HuH-7.5 (cell line): ENCODE measurements at regions not wholly inside any gene's neighbourhood (a gene's known extent, or its start where the extent isn't known, plus 50 kb on each side); places are given as distances from the start of the nearest gene placed in this dataset.

Source experiments
- DNase-seq: peaks from one replicate; pipeline ENCODE4 v3.0.0; 2011; ENCODE audit warnings: low spot score

DNA sequence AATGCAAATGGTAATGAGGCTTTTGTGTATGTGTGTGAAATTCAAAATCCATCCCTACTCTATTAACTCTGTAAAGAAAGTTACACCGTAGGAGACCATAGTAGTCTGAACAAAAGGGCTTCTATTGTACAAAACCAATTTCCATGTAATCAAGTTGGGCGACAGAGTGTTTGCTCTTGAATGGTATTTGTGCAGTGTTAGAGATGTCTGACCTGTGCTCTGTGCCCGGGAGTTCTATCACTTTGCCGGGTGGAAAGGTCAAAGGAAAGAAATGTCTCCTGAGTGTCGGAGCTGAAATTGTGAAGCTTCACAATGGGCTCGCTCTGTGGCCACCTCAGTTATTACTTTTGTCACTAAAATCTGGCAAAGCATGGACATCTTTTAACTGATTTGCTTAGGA, 312.0 kb downstream of the SAMD5 start:
- no peak for DNase-seq

DNA sequence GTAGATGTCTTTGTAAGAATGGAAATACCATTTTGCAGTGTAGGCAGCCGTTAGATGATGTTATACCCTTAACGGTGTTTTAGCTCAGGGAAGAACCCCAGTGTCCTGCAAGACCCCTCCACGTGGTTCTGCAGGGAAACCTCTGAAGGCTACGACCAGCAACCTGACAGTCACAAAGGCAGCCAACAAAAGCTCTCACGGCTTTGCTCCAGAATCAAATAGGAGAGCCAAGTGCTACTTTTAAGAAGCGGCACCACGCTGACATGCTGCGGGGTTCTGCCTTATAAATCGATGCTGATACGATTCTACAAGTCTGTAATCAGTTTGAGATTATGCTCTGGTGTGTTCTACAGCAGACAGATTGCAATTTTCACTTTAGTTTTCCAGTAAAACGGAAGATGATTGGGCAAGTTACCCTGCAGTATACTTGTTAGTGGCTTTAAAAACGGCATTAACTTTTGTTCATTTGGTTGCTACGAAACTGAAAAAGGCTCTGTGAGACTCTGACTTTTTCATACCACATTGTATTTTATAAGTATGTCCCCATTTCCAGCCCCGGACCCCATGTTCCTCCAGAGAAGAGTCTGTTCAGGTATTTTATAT, 312.9 kb downstream of the SAMD5 start:
- DNase-seq: no peak

DNA sequence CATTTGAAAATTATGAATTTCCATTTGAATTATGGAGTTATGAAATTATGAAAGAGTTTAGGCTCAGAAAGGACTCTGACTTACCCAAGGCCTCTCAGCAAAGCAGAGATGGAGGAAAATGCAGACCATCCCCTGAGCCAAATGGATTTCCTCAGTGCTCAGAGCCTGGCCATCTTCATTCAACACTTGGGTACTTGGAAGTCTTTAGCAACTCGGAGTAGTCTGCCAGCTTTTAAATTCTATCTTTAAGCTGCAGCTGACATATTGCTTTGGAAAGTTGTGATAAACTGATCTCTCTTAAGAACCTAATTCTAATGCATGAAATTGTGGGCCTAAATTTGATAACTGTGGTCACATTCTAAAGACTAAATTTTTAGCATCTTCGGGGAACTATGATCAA, 315.4 kb downstream of the SAMD5 start:
- DNase-seq: no peak

DNA sequence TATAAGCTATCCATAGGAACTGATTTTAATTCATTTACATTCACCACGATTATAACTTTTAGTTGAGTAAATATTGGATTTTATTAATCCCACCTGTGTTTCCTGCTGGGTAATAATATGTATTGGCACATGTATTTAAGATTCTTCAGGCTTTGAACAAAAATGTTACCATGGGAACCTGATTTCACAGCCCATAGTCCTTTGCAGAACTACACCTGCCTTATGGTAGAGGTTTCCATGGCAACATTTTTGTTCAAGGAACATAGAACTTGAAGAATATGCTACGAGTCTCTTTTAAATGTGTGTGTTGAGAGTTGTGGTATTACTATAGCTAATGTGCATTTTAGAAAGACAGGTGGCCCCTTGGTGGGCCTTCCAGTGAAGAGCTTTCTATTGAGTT, 317.4 kb downstream of the SAMD5 start:
- no peak for DNase-seq

DNA sequence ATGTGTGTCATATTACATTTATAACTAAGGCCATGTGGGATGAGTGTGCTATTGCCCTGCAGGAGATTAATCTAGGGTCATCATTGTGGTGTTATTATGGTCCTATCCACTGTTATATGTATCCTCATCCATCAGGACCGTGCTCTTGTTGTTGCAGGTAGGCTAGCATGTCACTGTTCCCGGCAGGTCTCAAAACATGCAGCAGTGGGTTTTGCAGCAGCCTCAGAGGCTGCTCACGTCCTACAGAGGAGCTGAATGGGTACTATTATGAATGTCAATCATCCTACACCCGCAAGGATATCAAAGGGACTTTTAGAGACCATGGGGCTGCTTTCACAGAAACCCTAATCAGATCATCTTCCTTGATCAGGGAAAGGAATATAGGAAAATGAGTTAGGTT, 318.2 kb downstream of the SAMD5 start:
- no peak for DNase-seq

DNA sequence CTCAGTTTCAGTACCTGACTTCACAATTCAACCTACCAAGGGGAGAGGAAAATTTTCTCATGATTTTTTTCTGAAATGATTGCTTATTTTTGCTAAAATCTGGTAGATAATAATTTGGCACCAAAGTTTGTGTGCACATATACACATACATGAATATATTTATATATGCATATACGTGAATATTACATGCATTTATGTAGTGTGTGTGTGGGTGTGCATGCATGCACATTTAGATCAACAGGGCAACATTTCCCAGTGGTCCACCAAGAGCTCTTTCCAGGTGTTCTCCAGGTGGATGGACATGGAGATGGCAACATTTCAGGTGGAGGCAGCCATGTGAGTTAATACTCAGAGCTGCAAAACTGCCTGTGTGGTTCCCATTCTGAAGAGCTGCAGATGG, 320.9 kb downstream of the SAMD5 start:
- no peak for DNase-seq

DNA sequence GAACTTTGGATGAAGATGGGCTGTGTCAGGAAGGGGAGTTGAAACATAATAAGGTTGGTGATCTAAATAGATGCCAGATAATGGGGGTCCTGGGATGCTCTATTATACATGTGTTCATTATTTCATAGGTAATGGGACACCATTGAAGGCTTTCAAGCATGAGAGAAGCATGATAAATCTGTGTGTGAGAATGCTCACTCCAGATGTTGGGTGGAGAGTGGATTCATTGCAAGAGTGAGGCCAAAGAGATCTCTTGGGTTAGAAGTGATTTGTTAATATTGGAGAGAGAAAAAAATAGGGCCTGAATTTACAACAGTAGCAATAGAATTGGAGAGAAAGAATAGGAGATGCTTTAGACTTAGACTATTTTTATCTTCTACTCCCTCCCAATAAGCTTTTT, 321.3 kb downstream of the SAMD5 start:
- no peak for DNase-seq

DNA sequence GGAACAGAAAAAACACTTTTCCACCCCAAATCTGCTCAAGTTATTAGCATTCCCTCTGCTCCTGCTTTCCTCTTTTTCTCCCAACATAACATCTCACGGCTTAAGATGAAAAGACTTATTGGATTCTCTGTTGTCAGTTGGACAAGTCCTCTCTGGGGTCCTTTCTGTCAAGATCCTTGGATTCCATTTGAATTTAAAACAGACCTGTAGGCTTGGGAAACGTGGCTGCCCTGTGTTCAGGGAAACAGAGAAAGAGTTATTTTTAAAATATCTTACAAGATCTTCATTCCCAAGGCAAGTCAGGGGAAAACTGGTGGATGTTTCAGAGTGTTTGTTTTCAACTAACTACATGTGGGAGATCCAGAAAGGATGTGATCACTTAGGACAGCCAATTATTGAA, 322.9 kb downstream of the SAMD5 start:
- DNase-seq: no peak

DNA sequence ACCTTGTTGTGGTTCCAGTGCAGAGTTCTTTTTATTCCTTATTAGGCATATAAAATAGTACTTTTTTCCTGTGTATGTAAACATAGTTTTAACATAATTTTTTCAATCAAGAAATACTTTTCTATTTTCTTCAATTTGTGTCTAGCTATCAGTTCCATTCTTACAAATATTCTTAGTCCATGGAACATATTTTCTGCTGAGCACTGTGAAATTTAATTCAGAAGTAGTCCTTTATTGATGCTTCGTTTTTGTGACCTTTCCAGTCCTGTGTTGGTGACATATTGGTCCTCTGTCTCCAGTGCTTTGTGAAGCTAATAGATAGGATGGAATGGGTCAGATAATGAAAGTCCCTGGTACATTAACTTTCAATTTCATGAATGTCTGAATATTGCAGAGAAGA, 325.1 kb downstream of the SAMD5 start:
- DNase-seq: no peak

DNA sequence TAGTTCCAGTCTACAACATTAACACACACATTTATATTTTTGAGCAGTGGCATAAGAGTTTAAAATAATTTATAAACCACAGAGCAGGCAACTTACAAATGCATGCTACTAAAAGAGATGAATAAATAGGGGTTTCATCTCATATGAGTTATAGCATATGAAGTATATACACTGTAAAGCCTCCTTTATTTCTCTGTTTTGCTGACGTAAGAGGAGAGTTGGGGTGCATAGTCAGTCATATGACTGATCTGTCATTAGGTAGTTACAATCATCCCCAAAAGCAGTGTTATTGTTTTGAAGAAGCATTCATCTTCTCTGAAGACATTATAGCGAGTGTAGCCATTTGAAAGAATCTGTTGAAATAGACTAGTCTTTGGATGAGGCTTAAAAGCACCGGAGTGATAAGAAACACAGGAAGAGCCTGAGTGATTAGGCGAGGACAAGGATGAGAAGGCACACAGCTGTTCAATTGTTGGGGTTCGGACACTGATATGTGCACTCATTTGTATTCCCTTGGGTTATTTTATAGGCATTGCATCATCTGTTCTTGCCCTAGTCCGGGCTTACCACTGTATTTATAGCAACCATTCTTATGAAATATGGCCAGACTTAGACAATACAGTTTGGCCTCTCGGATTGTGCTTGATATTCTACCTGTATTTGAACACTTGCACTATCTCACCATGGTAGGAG, 325.7 kb downstream of the SAMD5 start:
- no peak for DNase-seq

DNA sequence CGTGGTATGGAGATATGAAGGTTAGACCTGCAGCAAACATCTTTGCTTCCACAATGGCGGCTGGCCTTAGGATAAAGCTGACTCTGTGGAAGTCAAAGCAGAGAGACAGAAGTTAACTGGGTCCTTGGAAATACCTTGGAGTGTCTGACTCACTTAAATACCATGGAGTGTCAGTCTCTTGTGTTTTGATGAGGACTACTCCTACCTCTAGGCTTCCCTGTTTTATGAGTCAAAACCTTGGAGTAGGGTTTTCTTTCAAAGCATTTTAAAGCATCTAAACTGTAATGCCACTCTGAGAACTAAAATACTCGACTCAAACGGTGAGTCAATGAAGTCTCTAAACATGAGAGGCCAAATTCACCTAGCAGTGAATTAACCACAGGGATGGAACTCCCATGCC, 329.1 kb downstream of the SAMD5 start:
- no peak for DNase-seq

DNA sequence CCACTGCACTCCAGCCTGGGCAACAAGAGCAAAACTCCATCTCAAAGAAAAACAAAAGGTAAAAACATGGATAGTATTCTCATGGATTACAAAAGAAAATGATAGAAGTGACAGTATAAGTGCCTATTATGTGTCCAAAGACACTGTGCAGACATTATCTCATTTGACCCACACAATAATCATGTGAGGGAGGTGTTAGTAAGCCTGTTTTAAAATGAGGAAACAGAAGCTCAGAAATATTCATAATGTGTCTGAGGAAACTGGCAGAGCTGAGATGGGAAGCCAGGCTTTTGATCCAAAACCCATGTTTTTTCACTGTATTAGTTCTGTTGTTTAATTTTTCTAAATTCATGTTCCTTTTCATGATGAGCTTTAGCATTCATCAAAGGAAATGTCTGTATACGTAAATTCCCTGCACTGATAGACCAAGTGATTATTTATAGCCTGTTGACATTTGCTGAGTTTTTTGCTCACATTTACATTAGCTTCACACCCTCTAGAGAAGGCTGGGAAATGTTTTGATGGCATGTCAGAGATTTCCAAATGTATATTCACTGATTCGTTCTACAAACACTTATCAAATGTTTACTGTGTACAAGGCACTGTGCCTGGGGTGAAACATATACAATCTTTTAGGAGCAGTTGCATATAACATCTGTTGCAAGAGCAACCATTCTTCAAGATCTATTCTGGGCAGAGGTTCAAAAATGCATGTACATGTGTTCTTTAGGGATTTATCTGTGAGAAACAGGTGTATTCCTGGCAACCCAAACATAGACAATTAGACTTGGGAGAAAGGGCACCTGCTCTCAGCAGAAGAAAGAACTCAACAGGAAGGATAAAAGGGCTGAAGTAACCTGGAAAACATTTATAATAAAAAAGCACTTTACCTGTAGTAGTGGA, 331.5 kb downstream of the SAMD5 start:
- no peak for DNase-seq

DNA sequence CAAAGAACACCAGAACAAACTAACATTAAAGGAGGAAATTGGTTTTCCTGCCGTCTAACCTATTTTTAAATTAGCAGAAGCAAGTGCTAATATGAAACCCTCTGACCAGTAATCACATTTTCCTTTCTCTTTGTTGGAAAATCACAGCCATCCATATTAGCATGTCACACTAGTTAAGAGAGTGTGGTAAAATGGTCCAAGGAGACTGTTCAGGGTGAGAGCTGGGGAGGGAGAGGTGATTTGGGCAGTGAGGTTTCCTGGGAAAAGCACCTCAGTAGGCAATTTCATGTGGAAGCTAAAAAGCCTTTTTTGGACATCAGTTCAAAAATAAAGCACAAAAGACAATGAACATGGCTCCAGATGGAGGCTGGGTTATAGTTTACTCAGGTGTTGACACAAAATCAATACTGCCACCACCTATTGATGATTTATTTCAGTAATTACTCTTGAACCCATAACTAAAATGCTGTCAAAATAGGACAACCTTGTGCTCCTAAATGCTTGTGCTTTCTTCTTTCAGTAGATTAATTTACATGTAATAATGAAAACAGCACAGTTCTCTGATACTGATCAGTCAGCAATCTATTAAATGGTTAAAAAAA, 333.2 kb downstream of the SAMD5 start:
- no peak for DNase-seq

DNA sequence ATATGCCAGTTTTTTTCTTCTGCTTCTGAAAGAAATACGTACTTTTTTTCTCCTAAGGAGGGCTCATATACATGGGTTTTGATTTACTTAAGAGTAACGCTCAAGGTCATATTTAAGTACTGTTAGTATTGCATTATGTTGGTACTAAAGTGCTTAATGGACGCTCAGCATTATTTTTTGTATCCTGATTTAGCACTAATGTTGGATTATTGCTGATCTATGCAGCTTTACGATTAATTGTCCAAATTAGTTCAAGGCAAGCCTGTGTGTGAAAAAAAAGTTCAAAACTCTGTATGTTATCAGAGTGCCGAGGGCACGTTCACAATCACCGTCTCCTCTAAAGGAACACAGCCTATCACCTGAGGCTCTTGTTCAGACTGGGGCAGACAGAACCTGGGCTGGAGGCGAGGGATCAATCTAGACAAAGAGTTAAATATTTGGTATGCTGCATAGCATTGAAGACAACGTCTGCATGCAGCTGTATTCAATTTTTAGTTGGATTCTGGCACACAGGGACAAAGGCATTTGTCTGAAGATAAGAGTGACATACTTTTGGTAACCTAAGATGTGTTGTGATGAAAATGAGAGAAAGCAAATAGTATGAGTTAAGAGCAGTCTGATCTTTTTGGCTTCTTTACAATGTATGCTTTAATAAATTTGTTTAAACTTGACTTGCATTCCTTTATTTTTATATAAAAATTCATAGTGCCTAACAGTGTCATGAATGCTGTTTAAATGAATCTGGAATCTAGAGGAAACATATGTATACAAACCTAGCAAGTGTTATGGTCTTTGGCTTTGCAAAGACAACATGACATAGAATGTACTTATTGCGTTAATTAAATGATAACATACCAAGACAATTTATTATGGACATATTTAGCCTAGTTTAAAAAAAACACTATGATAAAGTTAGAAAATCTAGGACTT, 341.2 kb downstream of the SAMD5 start:
- no peak for DNase-seq

DNA sequence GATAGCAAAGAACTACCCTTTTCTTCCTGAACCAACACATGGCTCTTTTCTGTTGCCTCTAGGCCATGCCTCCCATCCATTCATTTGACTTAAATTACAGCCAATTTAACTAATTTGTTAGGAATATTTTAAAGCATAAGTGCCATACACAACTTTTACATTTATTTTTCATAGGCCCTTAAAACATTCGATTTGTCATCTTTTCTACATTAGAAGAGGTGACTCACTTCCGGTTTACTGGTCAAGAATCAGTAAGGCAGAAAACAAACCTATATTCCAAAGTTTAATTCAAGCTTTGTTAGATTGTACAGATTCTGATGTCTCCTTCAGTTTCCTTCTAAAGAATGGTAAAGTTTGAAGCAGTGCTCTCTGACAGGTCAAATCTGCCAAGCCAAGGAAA, 344.3 kb downstream of the SAMD5 start:
- no peak for DNase-seq

DNA sequence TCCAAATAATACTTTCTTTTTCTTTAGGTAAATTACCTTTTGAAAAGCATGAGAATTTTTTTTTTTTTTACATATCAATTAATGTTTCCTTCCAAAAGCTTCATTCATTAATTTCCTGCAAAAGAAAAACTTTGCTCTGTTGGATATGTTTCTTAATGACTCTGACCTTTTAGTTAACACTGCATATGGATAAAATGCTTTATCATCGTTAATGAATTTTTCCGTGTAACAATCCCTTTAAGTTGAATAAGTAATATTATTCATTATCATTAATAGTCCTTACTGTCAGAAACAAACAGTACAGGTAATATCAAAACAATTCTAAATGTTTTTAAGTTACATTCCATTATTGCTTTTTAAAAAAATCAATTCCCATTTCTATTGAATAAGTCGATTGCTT, 345.1 kb downstream of the SAMD5 start:
- DNase-seq: no peak

DNA sequence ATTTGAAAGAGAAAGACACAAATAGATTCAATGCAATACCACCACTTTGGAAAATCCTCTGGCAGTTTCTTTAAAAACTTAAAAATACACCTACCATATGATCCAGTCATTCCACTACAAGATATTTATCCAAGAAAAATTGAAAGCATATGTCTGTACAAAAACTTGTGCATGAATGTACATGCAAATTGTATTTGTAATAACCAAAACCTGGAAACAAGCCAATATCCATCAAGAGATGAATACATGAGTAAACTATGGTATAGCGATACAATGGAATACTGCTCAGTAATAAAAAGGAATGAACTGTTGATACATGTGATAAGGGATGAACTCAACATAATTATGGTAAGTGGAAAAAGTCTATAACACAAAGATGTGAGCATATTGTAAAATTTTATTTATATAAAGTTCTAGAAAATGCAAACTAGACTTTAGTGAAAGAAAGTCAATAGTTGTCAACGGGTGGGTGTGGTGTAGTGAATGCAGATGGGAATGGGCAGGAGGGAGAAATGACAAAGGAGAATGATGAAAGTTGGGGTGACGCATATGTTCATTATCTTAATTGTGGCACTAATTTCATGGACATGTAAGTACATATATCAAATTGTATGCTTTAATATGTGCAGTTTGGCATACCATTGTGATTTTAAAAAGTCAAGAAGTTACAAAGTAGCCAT, 347.5 kb downstream of the SAMD5 start:
- DNase-seq: no peak

DNA sequence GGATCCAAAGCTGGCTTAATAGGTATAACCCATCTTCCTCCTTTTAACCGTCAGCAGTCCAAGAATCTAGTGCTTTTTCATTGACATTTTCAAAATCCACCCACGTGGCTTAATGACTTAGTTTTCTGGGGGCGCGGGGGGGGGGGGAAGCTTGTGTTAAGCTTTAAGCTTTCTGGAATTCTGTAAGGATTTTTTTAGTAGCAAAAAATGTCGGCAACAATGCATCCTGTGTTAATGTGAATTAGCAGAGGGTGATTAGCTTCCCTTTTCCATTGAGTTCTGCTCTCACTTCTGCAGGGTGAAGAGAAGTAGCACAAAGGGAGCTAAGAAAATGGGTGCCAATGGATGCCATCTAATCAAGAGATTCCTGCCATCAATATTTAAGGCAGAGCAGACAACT, 348.2 kb downstream of the SAMD5 start:
- DNase-seq: no peak

DNA sequence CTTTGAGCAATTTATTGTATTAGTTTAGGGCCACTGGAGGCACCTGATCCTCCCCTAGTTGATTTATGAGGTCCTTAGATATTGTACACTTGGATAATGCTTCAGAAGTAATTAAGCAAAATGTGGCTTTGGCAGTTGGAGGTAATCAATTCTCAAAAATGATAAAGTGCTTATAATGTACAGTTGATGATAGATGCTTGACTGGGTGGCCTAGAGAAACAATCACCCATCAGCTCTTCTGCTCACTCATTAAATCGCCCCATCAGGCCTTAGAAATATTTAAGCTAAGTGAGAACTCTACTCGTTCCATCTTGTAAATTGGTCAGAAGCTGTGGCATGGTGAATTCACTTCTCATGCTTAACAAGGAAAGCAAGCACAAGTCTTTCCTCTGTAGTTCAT, 349.9 kb downstream of the SAMD5 start:
- no peak for DNase-seq

DNA sequence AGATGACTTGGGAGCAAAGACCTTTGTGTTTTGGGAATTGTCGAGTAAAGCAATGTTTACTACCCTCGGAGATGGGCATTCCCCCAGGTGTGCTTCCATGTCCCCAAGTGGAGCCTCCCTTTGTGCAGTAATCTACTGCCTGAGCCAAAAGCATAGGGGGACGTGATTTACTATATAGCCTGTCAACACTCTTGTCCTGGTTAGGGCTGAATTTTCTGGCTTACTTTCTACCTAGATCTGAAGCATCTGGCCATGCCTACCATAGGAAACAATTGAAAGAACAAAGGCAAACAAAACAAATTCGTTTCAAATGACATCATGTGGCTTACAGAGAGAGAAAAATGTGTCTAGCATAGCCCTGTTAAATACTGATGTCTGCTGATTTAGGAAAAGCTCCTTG, 350.6 kb downstream of the SAMD5 start:
- no peak for DNase-seq

DNA sequence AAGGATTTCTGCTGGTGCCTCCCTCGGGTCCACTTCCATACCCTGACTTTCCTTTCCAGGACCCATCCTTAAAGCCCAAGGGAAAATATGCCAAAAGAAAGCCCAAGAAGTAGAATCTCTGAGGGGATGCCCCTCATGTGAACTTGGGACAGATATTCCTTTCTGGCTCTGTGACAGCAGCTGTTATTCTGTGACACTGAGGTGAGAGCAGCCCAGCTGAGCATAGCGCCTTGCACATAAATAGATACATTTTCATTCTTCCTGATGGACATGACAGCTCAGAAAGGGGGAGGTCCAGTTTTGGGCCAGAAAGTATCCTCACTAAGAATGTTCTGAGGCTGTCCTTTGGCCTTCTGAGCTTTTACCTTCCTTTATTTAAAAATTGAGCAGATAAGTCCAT, 353.2 kb downstream of the SAMD5 start:
- no peak for DNase-seq
